Gastrocnemius medialis (tissue), 4 donors: ENCODE measurements at regions not wholly inside any gene's neighbourhood (a gene's known extent, or its start where the extent isn't known, plus 50 kb on each side); places are given as distances from the start of the nearest gene placed in this dataset.

ENCODE experiments used
- ATAC-seq, 2 donors: fragments of 150-250 bp; one replicate each; pipeline ENCODE4 v1.9.1; 2016
- DNase-seq, 2 donors: peaks; one replicate each; pipeline ENCODE4 v3.0.0-alpha.2; 2019
- H3K27ac ChIP-seq, 4 donors: fragments of 200-600 bp; sonication (generic); 1 replicate in 1 of 4; 2 replicates in 3 of 4; pipeline ENCODE4 v1.5.1; 2016 to 2018; ENCODE audit warnings: mild to moderate bottlenecking in 2 of 4, moderate library complexity in 1 of 4
- H3K27me3 ChIP-seq, 3 donors: fragments of 200-600 bp; sonication (generic) in 2 of 3; 1 replicate in 1 of 3; 2 replicates in 2 of 3; pipeline versions ENCODE4 v1.5.1 to v1.6.0; 2016 to 2019; ENCODE audit warnings: mild to moderate bottlenecking in 1 of 3, moderate library complexity in 1 of 3
- H3K36me3 ChIP-seq, 2 donors: fragments of 200-600 bp; sonication (generic) in 1 of 2; one replicate each; pipeline ENCODE4 v1.5.1; 2017 to 2018
- H3K4me1 ChIP-seq, 2 donors: fragments of 200-600 bp; sonication (generic) in 1 of 2; one replicate each; pipeline ENCODE4 v1.5.1; 2016 to 2017; ENCODE audit warnings: mild to moderate bottlenecking in 2 of 2
- H3K4me3 ChIP-seq, 4 donors: fragments of 200-600 bp; sonication (generic) in 3 of 4; 1 replicate in 1 of 4; 2 replicates in 3 of 4; pipeline ENCODE4 v1.5.1; 2016 to 2019; ENCODE audit warnings: mild to moderate bottlenecking in 2 of 4
- H3K9me3 ChIP-seq, 3 donors: fragments of 200-600 bp; sonication (generic) in 2 of 3; 1 replicate in 1 of 3; 2 replicates in 2 of 3; pipeline ENCODE4 v1.5.1; 2016 to 2019
- POLR2A ChIP-seq, 2 donors: fragments of 450-650 bp; IDR thresholded peaks; one replicate each; pipeline ENCODE4 v1.6.1; 2017; ENCODE audit warnings: antibody characterized with exemption in 2 of 2, mild to moderate bottlenecking in 2 of 2, moderate library complexity in 2 of 2
- in situ Hi-C, 4 donors: fragments of 200-750 bp; cut with MboI; loops; one replicate each; pipeline versions ENCODE4 v1.15.0 to v1.8.0; 2017; ENCODE audit warnings: low sequenced_read_pairs in 4 of 4
- intact Hi-C: fragments of 100-400 bp; cut with DNase I; formaldehyde crosslinking; loops from one replicate; pipeline ENCODE4 v1.15.1; 2023; ENCODE audit warnings: low total_unique reads
- TF ChIP-seq, protein P1 (sequence below), 5 experiments: fragments of 450-650 bp in 3 of 5; fragments of 200-600 bp in 2 of 5; sonication (generic) in 2 of 5; IDR thresholded peaks in 4 of 5; conservative IDR thresholded peaks in 1 of 5; 1 replicate in 4 of 5; 2 replicates in 1 of 5; pipeline ENCODE4 v1.5.1; 2016 to 2019; ENCODE audit warnings: antibody characterized with exemption in 5 of 5, mild to moderate bottlenecking in 3 of 5, moderate library complexity in 3 of 5

GRCh38 chr13:56247692-56248091 is 893.0 kb upstream of the PRR20A start:
- no peaks in the 10 kb centered on the region for H3K4me1 ChIP-seq
- in situ Hi-C loops (no loop called here), intact Hi-C loops (no loop called here)
- no peak overlapping the region for H3K27ac ChIP-seq
- no peak for DNase-seq
- TF ChIP-seq, protein P1, sequence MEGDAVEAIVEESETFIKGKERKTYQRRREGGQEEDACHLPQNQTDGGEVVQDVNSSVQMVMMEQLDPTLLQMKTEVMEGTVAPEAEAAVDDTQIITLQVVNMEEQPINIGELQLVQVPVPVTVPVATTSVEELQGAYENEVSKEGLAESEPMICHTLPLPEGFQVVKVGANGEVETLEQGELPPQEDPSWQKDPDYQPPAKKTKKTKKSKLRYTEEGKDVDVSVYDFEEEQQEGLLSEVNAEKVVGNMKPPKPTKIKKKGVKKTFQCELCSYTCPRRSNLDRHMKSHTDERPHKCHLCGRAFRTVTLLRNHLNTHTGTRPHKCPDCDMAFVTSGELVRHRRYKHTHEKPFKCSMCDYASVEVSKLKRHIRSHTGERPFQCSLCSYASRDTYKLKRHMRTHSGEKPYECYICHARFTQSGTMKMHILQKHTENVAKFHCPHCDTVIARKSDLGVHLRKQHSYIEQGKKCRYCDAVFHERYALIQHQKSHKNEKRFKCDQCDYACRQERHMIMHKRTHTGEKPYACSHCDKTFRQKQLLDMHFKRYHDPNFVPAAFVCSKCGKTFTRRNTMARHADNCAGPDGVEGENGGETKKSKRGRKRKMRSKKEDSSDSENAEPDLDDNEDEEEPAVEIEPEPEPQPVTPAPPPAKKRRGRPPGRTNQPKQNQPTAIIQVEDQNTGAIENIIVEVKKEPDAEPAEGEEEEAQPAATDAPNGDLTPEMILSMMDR (IDR thresholded peaks at IDR 0.05 in 4 of 5, conservative IDR thresholded peaks at IDR 0.05 in 1 of 5), result no peak
- TF ChIP-seq POLR2A (IDR thresholded peaks at IDR 0.05), result no peak
- H3K36me3 ChIP-seq, result no peaks in the 10 kb centered on the region
- H3K4me3 ChIP-seq, result no peak overlapping the region
- no peak for ATAC-seq
- H3K9me3 ChIP-seq, result no peaks in the 10 kb centered on the region
- H3K27me3 ChIP-seq, result no peaks in the 10 kb centered on the region

DNA sequence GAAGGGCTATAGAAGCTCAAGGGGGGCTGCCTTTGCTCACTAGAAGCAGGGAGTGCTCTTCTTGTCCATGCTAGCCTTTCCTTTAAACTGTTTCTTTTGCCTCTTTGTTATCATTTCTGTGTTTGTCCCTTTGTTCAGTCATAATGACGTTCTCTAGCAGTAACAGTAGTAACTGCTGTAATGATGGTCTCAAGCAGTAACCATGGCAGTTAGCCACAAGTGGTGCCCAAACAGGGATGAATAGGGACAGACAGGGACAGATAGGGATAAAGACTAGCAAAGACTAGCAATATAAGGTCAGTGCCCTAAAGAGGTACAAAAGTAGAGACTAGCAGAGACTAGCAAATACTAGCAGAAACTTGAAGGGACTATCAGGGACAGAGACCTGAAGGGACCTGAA is 869.0 kb upstream of the PRR20A start:
- no peaks in the 10 kb centered on the region for H3K9me3 ChIP-seq
- H3K36me3 ChIP-seq, result no peaks in the 10 kb centered on the region
- H3K27ac ChIP-seq, result no peak overlapping the region
- intact Hi-C loops (no loop called here), in situ Hi-C loops (no loop called here)
- no peak overlapping the region for H3K4me3 ChIP-seq
- TF ChIP-seq, protein P1 (IDR thresholded peaks at IDR 0.05 in 4 of 5, conservative IDR thresholded peaks at IDR 0.05 in 1 of 5), result no peak
- no peak for TF ChIP-seq POLR2A (IDR thresholded peaks at IDR 0.05)
- no peak for DNase-seq
- ATAC-seq, result no peak
- H3K27me3 ChIP-seq, result no peaks in the 10 kb centered on the region
- no peaks in the 10 kb centered on the region for H3K4me1 ChIP-seq

DNA sequence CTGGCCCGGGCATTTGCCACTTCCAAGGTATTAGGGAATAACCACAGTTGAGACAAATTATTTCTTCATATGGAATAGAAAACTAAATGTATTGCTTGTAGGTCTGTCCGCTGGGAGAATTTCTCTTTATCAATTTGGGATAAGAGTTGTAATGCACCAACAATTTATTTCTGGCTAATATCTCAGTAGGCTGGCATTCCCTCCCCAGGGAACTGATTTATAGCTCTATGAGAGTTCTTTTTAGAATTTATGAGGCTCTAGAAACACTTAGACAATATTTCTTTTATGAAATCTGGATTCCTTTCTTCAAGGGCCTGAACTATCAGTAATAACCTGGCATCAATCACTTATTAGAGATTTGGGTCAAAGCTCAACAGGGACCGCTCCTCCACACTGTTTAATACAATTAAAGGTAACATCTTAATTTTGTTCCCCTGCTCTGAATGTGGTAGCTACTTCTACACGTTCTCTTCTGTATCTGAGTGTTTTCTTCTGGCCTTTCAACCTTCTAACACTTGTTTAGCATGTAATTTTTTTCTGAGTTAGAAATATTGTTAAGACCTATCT is 857.4 kb upstream of the PRR20A start:
- intact Hi-C loops, result no loop called here
- in situ Hi-C loops, result no loop called here
- no peak overlapping the region for H3K27ac ChIP-seq
- H3K27me3 ChIP-seq, result no peaks in the 10 kb centered on the region
- H3K36me3 ChIP-seq, result no peaks in the 10 kb centered on the region
- TF ChIP-seq, protein P1 (IDR thresholded peaks at IDR 0.05 in 4 of 5, conservative IDR thresholded peaks at IDR 0.05 in 1 of 5), result no peak
- TF ChIP-seq POLR2A (IDR thresholded peaks at IDR 0.05), result no peak
- H3K4me3 ChIP-seq, result no peak overlapping the region
- DNase-seq (no peak), ATAC-seq (no peak)
- H3K9me3 ChIP-seq, result no peaks in the 10 kb centered on the region
- no peaks in the 10 kb centered on the region for H3K4me1 ChIP-seq

DNA sequence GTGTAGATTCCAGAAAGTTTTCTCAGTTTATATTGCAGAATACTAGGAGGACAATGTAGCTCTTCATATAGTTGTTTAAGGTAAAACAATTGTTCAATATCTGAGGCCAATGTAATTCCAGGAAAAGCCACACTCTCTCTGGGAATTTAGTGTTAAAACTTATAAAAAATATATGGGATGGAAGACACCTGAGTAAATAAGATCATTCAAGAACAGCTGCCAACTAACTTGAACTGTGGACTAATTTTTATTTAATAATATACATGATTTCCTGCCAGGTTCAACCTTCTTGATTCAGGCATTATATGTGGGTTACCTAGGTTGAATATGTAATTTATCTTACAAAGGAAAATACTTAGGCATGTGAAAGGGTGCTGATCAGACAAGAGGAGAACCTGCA is 841.1 kb upstream of the PRR20A start:
- TF ChIP-seq, protein P1 (IDR thresholded peaks at IDR 0.05 in 4 of 5, conservative IDR thresholded peaks at IDR 0.05 in 1 of 5), result no peak
- TF ChIP-seq POLR2A (IDR thresholded peaks at IDR 0.05), result no peak
- no peak for ATAC-seq
- no peak for DNase-seq
- in situ Hi-C loops, result no loop called here
- intact Hi-C loops, result no loop called here
- no peaks in the 10 kb centered on the region for H3K27me3 ChIP-seq
- H3K9me3 ChIP-seq, result no peaks in the 10 kb centered on the region
- no peaks in the 10 kb centered on the region for H3K4me1 ChIP-seq
- no peaks in the 10 kb centered on the region for H3K36me3 ChIP-seq
- no peak overlapping the region for H3K27ac ChIP-seq
- no peak overlapping the region for H3K4me3 ChIP-seq

- ATAC-seq (no peak), DNase-seq (no peak)
- Histone ChIP-seq H3K36me3 (no peaks in the 10 kb centered on the region), H3K9me3 (no peaks in the 10 kb centered on the region), H3K4me1 (no peaks in the 10 kb centered on the region), H3K27ac (no peak overlapping the region), H3K4me3 (no peak overlapping the region), H3K27me3 (no peaks in the 10 kb centered on the region)
- in situ Hi-C loops (no loop called here), intact Hi-C loops (no loop called here)
- TF ChIP-seq, protein P1 (IDR thresholded peaks at IDR 0.05 in 4 of 5, conservative IDR thresholded peaks at IDR 0.05 in 1 of 5), result no peak
- TF ChIP-seq POLR2A (IDR thresholded peaks at IDR 0.05), result no peak
These were observed 826.0 kb upstream of the PRR20A start for GRCh38 chr13:56314765-56315164.
